Upper lobe of left lung (tissue), 6 donors: ENCODE measurements at regions not wholly inside any gene's neighbourhood (a gene's known extent, or its start where the extent isn't known, plus 50 kb on each side); places are given as distances from the start of the nearest gene placed in this dataset.

Experiments
- ATAC-seq, 2 donors: fragments of 200-7000 bp; cut with Tn5 transposase; one replicate each; pipeline ENCODE4 v1.9.1; 2022; ENCODE audit warnings: mild to moderate bottlenecking in 2 of 2, moderate library complexity in 2 of 2; ENCODE audit not compliant: low FRiP score in 2 of 2
- DNase-seq, 2 donors: peaks; one replicate each; pipeline ENCODE4 v3.0.0-alpha.2; 2019 to 2020
- H3K27ac ChIP-seq, 4 donors: fragments of 200-600 bp; sonication (generic); one replicate each; pipeline ENCODE4 v1.5.1; 2016 to 2019
- H3K27me3 ChIP-seq, 4 donors: fragments of 200-600 bp; sonication (generic); one replicate each; pipeline ENCODE4 v1.5.1; 2017 to 2019
- H3K36me3 ChIP-seq, 4 donors: fragments of 200-600 bp; sonication (generic); one replicate each; pipeline ENCODE4 v1.5.1; 2016 to 2019
- H3K4me1 ChIP-seq, 4 donors: fragments of 200-600 bp; sonication (generic); one replicate each; pipeline ENCODE4 v1.5.1; 2018 to 2019
- H3K4me3 ChIP-seq, 4 donors: fragments of 200-600 bp; sonication (generic); one replicate each; pipeline ENCODE4 v1.5.1; 2017 to 2019; ENCODE audit warnings: mild to moderate bottlenecking in 2 of 4, moderate library complexity in 1 of 4
- H3K9me3 ChIP-seq, 4 donors: fragments of 200-600 bp; sonication (generic); one replicate each; pipeline ENCODE4 v1.5.1; 2018 to 2019
- EP300 ChIP-seq, 4 donors: sonication (generic); formaldehyde crosslinking; IDR thresholded peaks; one replicate each; pipeline ENCODE4 v1.5.1; 2017; ENCODE audit warnings: antibody characterized with exemption in 4 of 4, control low read depth in 2 of 4
- POLR2A ChIP-seq, 4 donors: fragments of 450-650 bp; IDR thresholded peaks; one replicate each; pipeline ENCODE4 v1.5.1; 2016 to 2017; ENCODE audit warnings: antibody characterized with exemption in 4 of 4, mild to moderate bottlenecking in 2 of 4
- POLR2AphosphoS5 ChIP-seq, 2 donors: sonication (generic); formaldehyde crosslinking; IDR thresholded peaks; one replicate each; pipeline ENCODE4 v1.5.1; 2017; ENCODE audit warnings: antibody characterized with exemption in 2 of 2
- WGBS, 2 donors: methylation state at CpG; one replicate each; pipeline ENCODE4 v1.1.5; 2017 to 2018; 5-methylcytosine and 5-hydroxymethylcytosine counted together
- TF ChIP-seq, protein P1 (sequence below), 6 experiments: fragments of 450-650 bp in 4 of 6; fragments of 200-600 bp in 2 of 6; sonication (generic) in 2 of 6; IDR thresholded peaks; one replicate each; pipeline ENCODE4 v1.5.1; 2016 to 2019; ENCODE audit warnings: antibody characterized with exemption in 6 of 6
- donor health status: DM: no; HTN: no; CAD: no; lungs with moderate emphysema.
- donor health status: DM: no; HTN: yes; CAD: no; lungs with severe emphysema.

DNA sequence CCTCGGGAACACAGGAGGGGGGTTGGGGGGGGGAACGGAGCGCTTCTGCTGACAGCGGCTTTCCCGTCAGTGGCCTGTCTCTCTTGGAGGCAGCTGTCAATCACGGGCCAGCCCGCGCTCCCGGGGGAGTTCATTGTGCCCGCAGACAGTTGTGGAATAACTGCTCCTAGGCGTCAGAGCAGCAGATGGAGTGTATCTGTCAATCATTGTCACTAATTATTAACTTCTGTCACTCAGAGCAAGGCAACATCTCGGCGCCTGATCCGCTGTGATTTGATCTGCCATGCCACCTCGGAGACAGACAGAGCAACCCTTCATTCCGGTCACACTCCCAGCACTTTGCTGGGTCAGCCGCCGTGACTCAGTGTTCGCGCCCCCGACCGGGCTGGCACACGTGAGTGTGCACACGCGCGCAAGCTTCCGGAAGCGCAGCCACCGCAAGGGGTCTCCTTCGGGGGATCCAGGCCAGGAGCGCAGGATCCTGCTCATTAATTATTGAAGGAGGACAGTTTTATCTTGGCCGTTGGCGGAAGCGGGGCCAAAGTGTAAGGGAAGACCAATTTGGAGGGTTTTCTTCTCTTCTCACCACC lies 75.8 kb downstream of the RRAGC start:
- Histone ChIP-seq H3K36me3 (no peaks in the 10 kb centered on the region), H3K4me1 (peaks cover 0 to 6% (median 0%) of the 10 kb centered on the region in 4 donors), H3K4me3 (no peak overlapping the region), H3K27ac (no peak overlapping the region), H3K27me3 (peaks cover 0 to 10% (median 0%) of the 10 kb centered on the region in 4 donors), H3K9me3 (no peaks in the 10 kb centered on the region)
- WGBS, 2 donors = 12 to 35% methylated on average over 19 to 34 of the region's 34 CpGs
- ATAC-seq (no peak), DNase-seq (peak in 1 of 2 donors; percentile 53)
- TF ChIP-seq, protein P1, sequence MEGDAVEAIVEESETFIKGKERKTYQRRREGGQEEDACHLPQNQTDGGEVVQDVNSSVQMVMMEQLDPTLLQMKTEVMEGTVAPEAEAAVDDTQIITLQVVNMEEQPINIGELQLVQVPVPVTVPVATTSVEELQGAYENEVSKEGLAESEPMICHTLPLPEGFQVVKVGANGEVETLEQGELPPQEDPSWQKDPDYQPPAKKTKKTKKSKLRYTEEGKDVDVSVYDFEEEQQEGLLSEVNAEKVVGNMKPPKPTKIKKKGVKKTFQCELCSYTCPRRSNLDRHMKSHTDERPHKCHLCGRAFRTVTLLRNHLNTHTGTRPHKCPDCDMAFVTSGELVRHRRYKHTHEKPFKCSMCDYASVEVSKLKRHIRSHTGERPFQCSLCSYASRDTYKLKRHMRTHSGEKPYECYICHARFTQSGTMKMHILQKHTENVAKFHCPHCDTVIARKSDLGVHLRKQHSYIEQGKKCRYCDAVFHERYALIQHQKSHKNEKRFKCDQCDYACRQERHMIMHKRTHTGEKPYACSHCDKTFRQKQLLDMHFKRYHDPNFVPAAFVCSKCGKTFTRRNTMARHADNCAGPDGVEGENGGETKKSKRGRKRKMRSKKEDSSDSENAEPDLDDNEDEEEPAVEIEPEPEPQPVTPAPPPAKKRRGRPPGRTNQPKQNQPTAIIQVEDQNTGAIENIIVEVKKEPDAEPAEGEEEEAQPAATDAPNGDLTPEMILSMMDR (IDR thresholded peaks at IDR 0.05) = no peak
- no peak for TF ChIP-seq EP300 (IDR thresholded peaks at IDR 0.05)
- TF ChIP-seq POLR2AphosphoS5 (IDR thresholded peaks at IDR 0.05) = no peak
- TF ChIP-seq POLR2A (IDR thresholded peaks at IDR 0.05) = no peak

DNA sequence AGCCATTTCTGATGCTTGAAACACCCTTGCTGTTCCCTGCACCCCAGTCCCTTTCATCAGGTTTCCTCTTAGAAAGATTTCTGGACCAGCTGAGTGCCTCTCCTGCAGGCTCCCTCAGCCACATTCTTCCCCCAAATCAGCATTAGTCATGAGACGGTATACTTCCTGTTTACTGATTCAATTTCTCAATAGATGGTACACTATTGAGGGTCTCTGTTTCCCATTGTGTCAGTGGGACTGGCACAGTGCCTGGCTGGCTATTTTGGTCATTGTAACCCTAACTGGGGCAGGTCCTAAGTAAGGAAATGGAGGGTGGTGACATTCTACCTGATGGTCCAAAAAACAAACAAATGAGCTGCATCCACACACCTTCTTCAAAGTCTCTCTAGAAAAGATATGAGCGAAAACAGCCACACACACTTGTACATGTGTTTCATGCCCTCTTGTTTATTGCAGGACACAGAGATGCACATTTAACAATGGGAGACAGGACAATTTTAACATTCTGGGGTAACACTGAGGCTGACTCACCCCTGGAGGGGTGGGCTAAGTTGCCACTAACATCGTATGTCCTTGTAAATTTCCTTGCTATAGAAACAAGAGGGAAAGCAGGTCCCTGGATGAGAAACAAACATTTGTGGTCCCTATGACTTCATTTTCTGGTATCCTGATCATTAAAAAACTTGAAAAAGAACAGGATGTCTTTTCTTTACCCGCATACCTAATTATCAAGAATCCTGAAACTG lies 77.5 kb downstream of the RRAGC start:
- Histone ChIP-seq H3K27ac (no peak overlapping the region), H3K27me3 (peaks cover 0 to 10% (median 0%) of the 10 kb centered on the region in 4 donors), H3K9me3 (no peaks in the 10 kb centered on the region), H3K36me3 (no peaks in the 10 kb centered on the region), H3K4me3 (no peak overlapping the region), H3K4me1 (peaks cover 0 to 6% (median 0%) of the 10 kb centered on the region in 4 donors)
- WGBS, 2 donors = 49 to 57% methylated on average over 4 of the region's 4 CpGs
- TF ChIP-seq, protein P1 (IDR thresholded peaks at IDR 0.05) = no peak
- no peak for TF ChIP-seq POLR2AphosphoS5 (IDR thresholded peaks at IDR 0.05)
- TF ChIP-seq POLR2A (IDR thresholded peaks at IDR 0.05) = no peak
- no peak for TF ChIP-seq EP300 (IDR thresholded peaks at IDR 0.05)
- ATAC-seq (no peak), DNase-seq (no peak)

DNA sequence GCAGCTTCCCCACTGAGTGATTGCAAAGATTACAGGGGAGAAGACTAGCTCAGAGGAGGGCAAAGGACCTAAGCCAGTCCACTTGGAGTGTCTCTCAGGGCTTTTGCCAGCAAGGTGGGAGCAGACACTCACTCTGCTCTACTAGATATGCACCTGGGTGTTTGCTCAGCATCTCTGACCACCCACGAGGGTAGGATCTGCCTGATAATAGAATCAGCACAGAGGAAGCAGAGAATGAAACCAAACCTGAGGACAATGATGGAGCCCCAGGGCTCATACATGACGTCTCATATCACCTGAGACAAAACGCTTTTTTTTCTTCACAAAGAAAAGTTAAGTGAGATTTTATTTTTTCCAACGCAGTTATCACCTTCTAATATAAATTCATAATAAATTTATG lies 79.4 kb downstream of the RRAGC start:
- WGBS, 2 donors = 71 to 75% methylated on average over 4 of the region's 4 CpGs
- H3K36me3 ChIP-seq = no peaks in the 10 kb centered on the region
- no peak overlapping the region for H3K4me3 ChIP-seq
- ATAC-seq (no peak), DNase-seq (no peak)
- H3K9me3 ChIP-seq = no peaks in the 10 kb centered on the region
- no peak overlapping the region for H3K27ac ChIP-seq
- H3K4me1 ChIP-seq = peaks cover 0 to 6% (median 0%) of the 10 kb centered on the region in 4 donors
- H3K27me3 ChIP-seq = peaks cover 0 to 10% (median 0%) of the 10 kb centered on the region in 4 donors
- TF ChIP-seq, protein P1 (IDR thresholded peaks at IDR 0.05) = no peak
- no peak for TF ChIP-seq POLR2A (IDR thresholded peaks at IDR 0.05)
- TF ChIP-seq POLR2AphosphoS5 (IDR thresholded peaks at IDR 0.05) = no peak
- TF ChIP-seq EP300 (IDR thresholded peaks at IDR 0.05) = no peak

DNA sequence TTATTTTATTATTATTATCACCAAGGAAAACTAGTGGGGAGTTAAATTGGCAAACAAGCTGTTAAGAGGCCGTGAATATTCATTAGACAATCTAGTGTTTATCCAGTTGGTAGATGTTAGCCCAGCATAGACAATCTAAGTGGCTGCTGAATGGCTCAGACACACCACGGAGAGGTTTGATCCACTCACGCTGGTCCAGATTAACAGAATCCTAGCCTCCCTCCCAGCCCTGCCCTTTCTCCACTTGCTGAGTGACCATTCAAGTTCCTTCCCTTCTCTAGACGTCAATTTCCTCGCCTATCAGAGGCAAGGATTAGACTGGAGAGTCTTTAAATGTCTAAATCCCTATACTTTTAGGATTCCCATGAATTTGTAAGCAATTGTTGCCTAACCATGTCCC lies 80.1 kb downstream of the RRAGC start:
- TF ChIP-seq, protein P1 (IDR thresholded peaks at IDR 0.05) = no peak
- no peak for TF ChIP-seq POLR2A (IDR thresholded peaks at IDR 0.05)
- no peak for TF ChIP-seq POLR2AphosphoS5 (IDR thresholded peaks at IDR 0.05)
- no peak for TF ChIP-seq EP300 (IDR thresholded peaks at IDR 0.05)
- Histone ChIP-seq H3K36me3 (no peaks in the 10 kb centered on the region), H3K9me3 (no peaks in the 10 kb centered on the region), H3K4me1 (peaks cover 0 to 6% (median 0%) of the 10 kb centered on the region in 4 donors), H3K27ac (no peak overlapping the region), H3K27me3 (peaks cover 0 to 10% (median 0%) of the 10 kb centered on the region in 4 donors), H3K4me3 (no peak overlapping the region)
- no peak for ATAC-seq
- WGBS, 2 donors = 62 to 74% methylated on average over 5 of the region's 5 CpGs
- DNase-seq = no peak
